ENCODE measurements at regions not wholly inside any gene's neighbourhood (a gene's known extent, or its start where the extent isn't known, plus 50 kb on each side); places are given as distances from the start of the nearest gene placed in this dataset.
A peak's percentile ranks its signal among the peaks of the same experiment; 100 is the strongest.

- no peaks in the 10 kb centered on the region for H3K36me3 ChIP-seq
- no peak for DNase-seq
- H3K27me3 ChIP-seq = no peaks in the 10 kb centered on the region
- no peaks in the 10 kb centered on the region for H3K9me3 ChIP-seq
- H3K4me3 ChIP-seq (ENCODE audit: low read depth, low read length) = no peak overlapping the region
- TF ChIP-seq CTCF (IDR thresholded peaks at IDR 0.05; ENCODE audit: low read depth, low read length) = no peak
- no peaks in the 10 kb centered on the region for H3K4me1 ChIP-seq
These were observed 74.0 kb downstream of the C3orf85 start for GRCh38 chr3:109210501-109210900.

- H3K9me3 ChIP-seq = no peaks in the 10 kb centered on the region
- TF ChIP-seq CTCF (IDR thresholded peaks at IDR 0.05; ENCODE audit: low read depth, low read length) = no peak
- H3K4me1 ChIP-seq = no peaks in the 10 kb centered on the region
- no peak for DNase-seq
- no peaks in the 10 kb centered on the region for H3K27me3 ChIP-seq
- H3K36me3 ChIP-seq = no peaks in the 10 kb centered on the region
- H3K4me3 ChIP-seq (ENCODE audit: low read depth, low read length) = no peak overlapping the region
These were observed 75.4 kb downstream of the C3orf85 start for GRCh38 chr3:109211941-109212340.

- no peak for DNase-seq
These were observed 76.8 kb downstream of the C3orf85 start for GRCh38 chr3:109213321-109213720.

GRCh38 chr3:109224333-109224732 lies 87.8 kb downstream of the C3orf85 start:
- Histone ChIP-seq H3K4me3 (ENCODE audit: low read depth, low read length) (no peak overlapping the region), H3K27me3 (no peaks in the 10 kb centered on the region), H3K36me3 (no peaks in the 10 kb centered on the region), H3K9me3 (no peaks in the 10 kb centered on the region), H3K4me1 (no peaks in the 10 kb centered on the region)
- TF ChIP-seq CTCF (IDR thresholded peaks at IDR 0.05; ENCODE audit: low read depth, low read length) = peak; percentile 25; the same call in 1 of the 2 replicates
- DNase-seq = no peak

More at GRCh38 chr3:109213321-109213720, 76.8 kb downstream of the C3orf85 start:
- TF ChIP-seq CTCF (IDR thresholded peaks at IDR 0.05; ENCODE audit: low read depth, low read length) = no peak
- Histone ChIP-seq H3K4me3 (ENCODE audit: low read depth, low read length) (no peak overlapping the region), H3K9me3 (no peaks in the 10 kb centered on the region), H3K4me1 (no peaks in the 10 kb centered on the region), H3K27me3 (no peaks in the 10 kb centered on the region), H3K36me3 (no peaks in the 10 kb centered on the region)

GRCh38 chr3:109225516-109225915 lies 89.0 kb downstream of the C3orf85 start:
- H3K4me1 ChIP-seq = no peaks in the 10 kb centered on the region
- H3K27me3 ChIP-seq = no peaks in the 10 kb centered on the region
- DNase-seq = no peak
- TF ChIP-seq CTCF (IDR thresholded peaks at IDR 0.05; ENCODE audit: low read depth, low read length) = no peak
- no peaks in the 10 kb centered on the region for H3K9me3 ChIP-seq
- H3K36me3 ChIP-seq = no peaks in the 10 kb centered on the region
- H3K4me3 ChIP-seq (ENCODE audit: low read depth, low read length) = no peak overlapping the region

- Histone ChIP-seq H3K4me1 (no peaks in the 10 kb centered on the region), H3K9me3 (no peaks in the 10 kb centered on the region), H3K27me3 (no peaks in the 10 kb centered on the region), H3K4me3 (ENCODE audit: low read depth, low read length) (no peak overlapping the region), H3K36me3 (no peaks in the 10 kb centered on the region)
- no peak for DNase-seq
- no peak for TF ChIP-seq CTCF (IDR thresholded peaks at IDR 0.05; ENCODE audit: low read depth, low read length)
These were observed 87.8 kb downstream of the DPPA2 start for GRCh38 chr3:109228391-109229080.

Data from BE2C (cell line).